ENCODE measurements at regions not wholly inside any gene's neighbourhood (a gene's known extent, or its start where the extent isn't known, plus 50 kb on each side); places are given as distances from the start of the nearest gene placed in this dataset.
"Not testable (repeated sequence)": the region's sequence is repeated elsewhere in the genome, so short reads cannot be mapped to it uniquely, and the experiment has no call there.

DNA sequence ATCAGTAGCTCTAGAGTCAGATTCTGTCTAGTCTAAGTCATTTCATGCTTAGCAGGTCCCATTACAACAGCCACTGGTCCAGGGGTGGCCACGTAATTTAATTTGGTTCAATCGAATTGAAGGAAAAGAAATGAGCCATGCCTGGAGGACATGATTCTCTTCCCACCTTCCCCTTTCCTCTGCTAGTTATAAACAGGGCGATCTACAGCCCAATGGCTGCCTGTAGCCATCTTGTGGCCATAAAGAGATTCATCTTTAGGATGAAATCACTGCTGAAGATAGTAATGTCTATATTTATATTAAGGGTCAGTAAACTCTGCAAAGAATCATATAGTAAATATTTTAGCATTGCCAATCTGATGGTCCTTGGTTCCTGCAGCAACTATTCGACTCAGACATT, 107.4 kb downstream of the SPDYE17 start:
- DNase-seq: not testable (repeated sequence)

DNA sequence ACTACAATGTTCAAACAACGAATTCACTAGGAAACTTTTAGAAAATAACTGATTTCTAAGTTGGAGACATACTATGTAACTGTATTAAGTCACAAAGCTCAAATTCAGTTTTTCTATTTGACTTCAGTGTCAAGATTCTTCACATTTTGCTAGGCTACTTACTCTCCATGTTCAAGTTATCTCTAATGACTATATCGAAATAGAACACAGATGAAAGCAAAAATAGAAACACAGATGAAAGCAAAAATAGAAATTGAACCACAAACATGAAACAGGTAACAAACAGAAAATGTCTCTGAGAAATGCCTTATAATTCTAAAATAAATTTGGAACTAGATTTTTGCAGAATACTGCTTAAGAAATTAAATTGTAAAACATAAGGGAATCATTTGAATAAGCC, 113.5 kb downstream of the SPDYE17 start:
- not testable (repeated sequence) for DNase-seq

DNA sequence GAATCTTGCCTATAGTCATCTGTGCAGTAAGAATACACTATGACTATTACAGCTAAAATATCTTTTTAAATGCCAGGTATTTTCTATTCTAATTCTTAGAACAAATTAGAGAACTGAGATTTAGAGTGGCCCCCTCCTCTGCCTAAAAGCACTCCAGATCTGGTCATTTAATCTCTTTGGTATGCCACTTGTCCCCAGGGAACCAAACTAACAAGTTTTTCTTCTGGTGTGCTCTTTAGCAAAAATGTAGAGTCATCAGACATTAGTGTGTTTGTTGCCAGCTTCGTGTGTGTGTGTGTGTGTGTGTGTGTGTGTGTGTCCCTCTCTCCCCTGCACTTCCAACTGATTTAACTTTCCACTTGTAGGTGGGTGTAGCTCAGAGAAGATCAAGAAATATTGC, 117.8 kb downstream of the SPDYE17 start:
- not testable (repeated sequence) for DNase-seq

DNA sequence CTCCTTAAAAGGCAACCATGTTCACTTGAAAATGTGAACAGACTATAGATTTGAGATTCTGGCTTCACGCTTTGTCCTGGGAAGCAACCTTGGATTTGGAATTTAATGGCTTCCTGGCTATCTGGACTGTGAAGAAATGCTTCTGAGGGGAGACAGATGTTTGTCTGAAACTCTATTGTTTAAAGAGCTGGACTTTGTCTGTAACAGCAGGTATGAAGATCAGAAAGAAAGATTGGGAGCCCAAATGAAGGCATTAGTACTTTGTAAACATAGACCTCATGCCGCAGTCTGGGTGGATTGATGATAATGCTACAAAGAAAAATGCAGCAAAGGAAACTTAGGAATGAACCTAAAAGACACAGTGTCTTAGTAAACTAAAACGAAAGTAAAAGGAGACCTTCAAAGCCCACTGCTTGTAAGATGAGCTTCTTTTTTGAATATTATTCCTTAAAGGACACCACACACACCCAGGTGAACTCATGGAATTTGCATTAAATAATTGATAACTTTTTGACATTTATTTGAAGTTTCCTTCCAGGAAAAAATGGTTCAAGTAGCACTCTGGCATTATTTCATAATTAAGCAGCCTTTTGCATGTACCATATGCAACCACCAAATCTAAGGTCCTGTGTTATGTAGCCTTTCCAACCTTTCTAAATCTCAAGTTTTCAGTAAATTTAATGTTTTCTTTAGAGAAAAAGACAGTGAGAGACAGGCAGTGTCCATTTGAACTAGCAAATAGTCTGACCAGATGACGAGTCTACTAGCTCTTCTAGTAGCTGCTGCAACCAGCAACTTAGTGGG, 119.9 kb downstream of the SPDYE17 start:
- not testable (repeated sequence) for DNase-seq

DNA sequence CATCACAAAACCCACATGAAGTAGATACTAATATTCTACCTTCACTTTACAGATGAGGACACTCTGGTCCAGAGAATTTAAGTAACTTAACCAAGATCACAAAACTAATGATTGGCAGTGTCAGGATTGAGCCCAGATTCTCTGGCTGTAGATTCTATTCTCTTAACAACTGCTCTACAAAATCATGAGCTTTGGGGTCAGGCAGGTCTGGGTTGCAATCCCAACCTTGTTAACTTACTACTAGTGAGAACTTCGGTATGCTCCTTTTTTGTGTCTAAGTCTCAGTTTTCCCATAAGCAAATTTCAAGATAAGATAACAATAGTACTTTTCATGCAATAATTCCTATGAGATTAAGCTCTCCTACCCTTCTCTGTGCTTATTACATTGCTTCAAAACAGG, 127.5 kb downstream of the SPDYE17 start:
- not testable (repeated sequence) for DNase-seq

DNA sequence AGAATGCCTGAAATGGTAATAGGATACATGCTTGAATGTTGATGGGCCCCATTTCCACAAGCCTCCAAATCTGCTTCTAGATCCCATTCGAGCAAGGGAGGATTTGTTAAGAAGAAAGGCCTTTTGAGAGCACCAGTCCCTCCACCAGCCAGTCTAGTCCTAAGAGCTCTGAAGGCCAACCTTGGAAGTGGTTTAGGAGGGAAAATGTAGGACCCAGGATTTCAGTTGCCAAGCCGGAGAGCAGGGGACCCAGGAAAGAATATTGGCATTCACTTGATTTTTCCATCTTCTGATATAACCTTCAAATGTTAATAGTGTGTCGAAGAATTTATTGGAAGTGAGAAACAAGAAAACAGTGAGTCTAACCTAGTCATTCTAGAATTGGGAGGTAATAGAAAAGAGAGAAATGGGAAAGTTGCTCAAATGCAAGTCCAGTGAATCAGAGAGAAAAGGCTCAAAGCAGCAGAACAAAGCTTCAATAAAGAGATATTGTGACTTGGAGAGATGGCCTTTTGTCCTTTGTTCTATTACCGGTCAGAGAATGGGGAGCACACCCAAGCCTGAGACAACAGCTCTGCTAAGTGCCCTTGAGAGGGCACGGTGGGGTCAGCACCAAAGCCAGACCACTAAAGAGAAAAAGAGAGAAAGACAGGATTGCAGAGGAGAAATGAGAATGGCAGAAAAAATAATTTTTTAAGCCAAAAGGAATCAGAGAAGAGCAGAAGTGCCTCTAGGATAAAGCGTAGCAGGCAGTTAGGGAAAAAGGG, 130.0 kb downstream of the SPDYE17 start:
- DNase-seq: not testable (repeated sequence)

DNA sequence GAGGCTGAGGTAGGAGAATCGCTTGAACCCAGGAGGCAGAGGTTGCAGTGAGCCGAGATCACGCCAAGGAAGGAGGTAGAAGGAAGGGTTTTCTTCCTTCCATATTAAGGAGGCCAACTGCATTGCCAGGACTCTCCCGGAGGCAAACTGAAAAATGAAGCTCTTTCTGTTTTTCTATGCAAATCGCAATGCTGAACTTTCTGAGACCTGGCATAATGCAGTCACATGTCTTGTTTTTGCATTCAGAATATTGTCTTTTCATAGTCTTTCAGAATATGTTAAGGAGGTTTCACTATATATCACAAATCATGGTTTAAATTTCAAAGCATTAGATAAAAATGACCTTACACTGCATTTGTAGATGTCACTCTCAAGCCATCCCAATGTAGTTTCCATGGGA, 133.4 kb downstream of the SPDYE17 start:
- not testable (repeated sequence) for DNase-seq

DNA sequence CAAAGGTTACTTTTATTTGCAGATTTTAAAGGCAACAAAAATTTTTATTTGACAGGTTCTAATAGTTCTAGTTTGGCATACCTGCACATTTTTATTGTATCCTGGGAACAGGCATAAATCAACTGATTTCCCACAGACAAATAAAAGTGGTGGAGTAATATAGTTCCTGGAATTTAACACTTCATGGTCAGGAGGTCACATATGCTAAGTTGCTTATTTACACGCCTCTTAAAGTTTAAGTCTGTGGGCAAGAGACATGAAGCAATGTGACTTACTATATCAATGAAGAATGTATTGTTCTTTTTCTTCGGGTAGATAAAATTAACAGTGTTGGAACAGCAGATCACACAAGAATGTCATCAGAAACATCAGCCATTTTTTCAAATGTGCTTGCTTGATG, 135.2 kb downstream of the SPDYE17 start:
- not testable (repeated sequence) for DNase-seq

DNA sequence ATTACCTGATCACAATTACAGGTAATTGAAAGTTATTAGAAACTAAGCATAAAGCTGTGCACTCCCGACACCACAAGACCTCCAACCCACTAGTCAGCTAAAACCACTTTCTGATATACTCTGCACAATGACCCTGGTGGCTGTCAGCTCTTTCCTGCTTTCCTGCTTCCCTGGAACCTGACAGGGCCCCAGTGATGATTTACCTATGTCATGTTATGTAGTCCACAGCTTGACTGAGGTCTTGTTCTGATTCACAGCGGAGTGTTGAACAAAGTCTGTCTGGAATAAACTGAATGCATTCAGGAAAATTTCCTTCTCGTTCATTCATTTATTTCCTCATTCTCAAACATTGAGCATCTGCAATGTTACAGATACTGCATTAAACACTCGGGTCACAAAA, 136.5 kb downstream of the SPDYE17 start:
- not testable (repeated sequence) for DNase-seq

DNA sequence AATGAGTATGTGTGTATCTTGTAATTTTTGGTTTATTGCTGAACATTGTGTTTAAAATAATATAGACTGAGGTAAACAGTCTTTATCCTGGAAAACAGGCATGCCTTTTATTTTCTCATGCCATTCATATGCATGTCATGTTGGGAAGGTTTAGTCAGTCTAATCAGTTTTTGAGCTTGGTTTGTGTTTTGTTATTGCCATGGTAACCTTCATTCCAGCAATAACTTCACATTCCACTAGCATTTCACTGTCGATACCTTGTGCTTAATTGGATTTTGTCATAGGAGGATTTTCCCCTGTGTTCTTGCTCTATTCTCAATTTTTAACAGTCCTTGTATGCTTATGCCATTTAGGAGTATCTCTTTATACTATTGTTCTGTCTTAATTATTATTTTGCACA, 140.4 kb downstream of the SPDYE17 start:
- not testable (repeated sequence) for DNase-seq

DNA sequence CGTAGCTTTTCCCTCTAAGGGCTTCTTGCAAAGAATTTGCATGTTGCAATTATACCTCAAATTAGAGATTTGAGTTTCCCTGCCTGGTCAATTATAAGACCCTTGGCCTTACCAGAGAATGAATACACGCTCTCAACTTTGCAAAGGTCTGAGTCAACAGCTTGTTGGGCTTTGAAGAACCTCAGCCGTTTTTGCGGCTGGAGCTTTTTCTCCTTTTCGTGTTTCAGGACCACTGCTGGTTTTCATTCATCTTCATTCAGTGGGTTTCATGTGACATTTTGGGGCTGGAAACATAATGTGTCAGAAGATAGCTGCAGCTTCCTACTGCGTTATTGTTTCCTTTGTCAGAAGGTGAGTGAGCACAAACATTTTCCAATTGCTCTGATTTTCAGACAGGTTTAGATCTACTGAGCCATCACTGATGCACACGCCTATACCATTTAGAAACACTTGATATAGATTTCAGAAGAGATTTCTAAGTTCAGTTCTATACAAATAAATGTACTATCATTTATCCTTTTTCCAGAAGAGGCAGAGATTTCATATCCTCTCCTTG, 152.3 kb downstream of the SPDYE17 start:
- DNase-seq: not testable (repeated sequence)

DNA sequence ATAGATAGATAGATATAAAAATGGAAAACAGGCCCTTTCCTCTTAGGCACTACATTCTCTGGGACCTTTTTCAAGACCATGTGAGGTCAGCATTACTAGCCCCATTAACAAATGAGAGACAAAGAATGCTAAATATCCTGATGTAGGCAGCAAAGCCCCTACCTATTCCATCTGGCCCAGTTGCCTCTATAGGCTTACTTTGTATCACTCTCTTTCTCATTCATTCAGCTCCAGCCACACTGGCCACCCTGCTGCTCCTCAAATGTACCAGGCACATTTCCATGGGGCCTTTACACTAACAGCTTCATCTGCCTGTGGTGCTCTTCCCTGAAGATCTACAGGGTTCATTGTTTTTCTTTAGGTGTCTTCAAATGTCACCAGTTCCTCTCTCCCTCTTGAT, 156.4 kb downstream of the SPDYE17 start:
- DNase-seq: not testable (repeated sequence)

DNA sequence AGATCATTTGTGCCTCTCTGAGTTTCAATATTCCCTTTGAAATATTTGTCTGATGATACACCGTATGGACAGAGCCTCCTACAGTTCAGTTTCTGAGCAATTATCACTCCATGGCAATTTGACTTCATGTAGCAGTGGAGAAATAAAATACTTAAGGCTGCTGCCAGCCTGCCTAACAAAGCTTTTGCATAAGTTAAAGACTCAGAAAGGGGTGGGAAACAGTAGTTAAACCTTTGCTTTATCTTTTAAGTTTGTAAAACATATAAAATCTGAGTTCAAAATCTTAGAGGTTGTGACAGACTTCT, 161.7 kb downstream of the SPDYE17 start:
- not testable (repeated sequence) for DNase-seq

DNA sequence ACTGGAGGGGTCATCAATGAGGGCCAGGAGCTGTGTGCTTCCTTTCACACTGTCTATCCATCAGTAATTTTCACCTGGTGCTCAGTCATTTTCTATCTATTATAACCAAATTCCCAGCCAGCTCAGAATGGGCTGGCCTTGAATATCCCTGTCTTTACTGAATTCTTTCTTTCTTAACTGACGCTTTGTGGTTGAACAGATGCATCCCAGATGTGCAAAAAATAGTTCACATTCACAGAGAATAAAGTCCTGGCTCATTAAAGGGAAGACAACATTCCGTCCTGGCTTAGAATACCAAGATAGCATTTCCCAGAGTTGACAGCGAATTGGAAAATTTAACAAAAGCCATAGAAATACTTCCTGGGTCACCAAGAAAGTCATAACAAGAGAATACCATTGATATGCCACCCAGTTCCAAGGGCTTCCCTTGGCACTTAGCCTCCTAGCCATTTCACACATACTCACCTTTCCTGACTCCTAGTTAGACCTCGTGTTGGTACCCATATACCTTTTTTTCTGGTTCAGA, 164.7 kb downstream of the SPDYE17 start:
- not testable (repeated sequence) for DNase-seq

DNA sequence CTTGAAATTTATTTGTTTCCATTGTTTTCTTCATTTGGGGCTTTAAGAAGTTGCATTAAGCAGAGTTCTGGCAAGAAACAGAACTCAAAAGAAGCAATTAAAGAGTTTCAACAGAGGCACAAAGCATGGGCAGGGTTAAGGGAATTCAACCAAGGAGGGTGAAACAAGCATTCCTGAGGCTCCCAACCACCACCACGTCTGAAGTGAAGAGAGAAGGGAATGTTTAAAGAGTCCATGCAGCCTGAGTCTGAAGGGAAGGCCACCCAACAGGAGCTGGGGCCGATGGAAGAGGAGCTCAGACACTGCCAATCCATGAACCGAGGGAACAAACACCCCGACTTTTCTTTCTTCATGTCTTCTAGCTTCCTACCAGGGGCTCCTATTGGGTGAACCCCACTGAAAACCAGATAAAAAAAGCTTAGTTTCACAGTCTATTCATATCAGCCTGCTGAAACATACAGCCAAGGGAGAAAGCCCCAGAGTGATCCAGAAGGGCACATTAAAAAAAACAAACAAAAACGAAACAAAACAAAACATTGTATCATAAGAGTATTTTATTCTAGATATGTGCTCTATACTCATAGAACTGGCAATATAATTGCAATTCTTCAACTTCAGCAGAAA, 168.9 kb downstream of the SPDYE17 start:
- DNase-seq: not testable (repeated sequence)

DNA sequence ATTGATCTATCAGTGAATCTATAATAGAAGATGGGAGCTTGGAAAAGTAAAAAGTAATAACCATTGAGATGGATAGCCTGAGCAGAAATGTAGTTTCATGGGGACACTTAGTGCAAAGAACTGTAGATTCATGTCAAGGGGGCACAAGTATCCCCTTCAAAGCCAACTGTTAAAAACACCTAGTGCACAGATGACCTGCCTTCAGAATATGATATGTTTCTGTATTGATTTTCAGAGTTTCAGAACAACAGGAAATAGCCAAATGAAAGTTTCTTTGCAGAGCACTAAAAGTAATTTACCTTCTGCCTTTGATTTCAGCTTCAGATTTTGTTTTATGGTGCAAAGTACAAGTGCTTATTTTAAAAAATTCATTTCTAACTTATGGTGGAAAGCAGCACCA, 169.9 kb downstream of the SPDYE17 start:
- DNase-seq: not testable (repeated sequence)

DNA sequence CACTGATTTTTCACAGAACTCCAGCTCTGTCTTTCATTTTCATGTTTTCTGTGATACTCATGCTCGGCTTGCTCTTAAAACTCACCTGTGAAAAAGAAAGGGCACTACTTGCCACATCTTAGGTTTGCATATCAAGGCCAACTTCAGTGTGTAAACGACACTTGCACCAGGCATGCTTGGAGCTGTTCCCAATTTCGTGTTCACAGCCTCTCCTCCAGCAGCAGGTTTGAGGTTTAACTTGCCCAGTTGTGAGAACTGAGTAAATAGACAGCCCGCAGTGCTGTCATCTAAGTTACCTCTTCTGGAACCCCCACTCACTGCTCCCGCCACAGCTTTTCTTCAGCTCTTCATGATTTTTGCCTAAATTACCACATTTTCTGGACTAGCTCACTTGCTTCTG, 172.2 kb downstream of the SPDYE17 start:
- not testable (repeated sequence) for DNase-seq

DNA sequence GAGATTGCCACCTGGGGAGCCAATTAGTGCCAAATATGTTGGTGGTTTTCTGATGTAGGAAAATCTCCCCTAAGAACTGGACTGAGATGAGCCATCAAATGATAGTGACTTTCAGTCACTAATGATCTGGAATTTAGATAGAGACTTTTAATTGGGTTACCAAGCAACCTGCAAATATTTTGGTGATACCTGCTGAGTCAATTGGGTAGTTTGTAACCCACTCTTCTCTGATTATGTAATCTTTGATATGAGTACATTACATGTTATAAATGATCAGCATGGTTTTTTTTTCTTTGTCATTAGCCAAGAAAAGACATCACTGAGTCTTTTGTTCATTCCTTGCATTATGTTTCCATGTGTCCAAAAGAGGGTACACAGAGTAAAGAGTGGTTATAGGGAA, 177.5 kb downstream of the SPDYE17 start:
- DNase-seq: peak in 1 of 2 experiments; percentile 37

DNA sequence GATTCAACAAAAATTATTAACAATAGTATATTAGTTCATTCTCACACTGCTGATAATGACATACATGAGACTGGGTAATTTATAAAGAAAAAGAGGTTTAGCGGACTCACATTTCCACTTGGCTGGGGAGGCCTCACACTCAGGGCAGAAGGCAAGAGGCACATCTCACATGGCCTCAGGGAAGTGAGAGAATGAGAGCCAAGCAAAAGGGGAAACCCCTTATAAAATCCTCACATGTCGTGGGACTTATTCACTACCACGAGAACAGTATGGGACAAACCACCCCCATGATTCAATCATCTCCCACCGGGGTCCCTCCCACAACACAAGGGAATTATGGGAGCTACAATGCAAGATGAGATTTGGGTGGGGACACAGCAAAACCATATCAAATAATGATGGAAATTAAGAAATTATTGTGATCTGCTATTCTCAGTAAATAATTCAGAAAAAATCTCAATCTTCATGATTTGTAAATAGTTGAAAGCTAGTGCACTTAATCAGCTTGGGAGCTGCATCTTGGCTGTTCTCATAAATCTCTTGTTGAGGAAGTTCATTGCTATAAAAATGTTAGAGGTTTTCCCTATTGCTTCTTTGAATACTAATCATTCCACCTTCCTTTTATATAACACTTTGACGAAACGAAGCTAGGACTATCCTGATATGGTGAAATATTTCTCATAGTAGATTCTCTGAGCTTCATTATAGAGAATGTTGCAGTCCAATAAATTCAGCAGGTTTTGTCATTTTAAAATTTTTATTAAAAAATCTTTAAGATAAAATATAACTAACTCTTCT, 179.2 kb downstream of the SPDYE17 start:
- not testable (repeated sequence) for DNase-seq

DNA sequence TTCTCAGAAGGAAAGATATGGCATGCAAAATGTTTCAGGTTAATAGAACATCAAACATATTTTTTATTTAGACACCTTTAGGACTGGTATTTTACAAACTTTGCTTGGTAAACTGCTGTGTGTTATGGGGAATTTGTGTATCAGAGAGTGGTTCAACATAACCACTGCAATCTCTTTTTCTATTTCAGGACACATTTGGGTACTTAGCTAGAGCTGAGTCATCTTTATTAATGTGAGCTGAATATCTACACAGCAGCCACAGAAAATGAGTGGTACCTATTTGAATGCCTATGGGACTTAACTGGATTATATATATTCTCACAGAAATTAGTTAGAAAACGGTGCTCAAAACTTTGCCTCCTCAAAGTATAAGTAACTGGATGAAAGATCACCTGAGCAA, 179.8 kb downstream of the SPDYE17 start:
- not testable (repeated sequence) for DNase-seq

DNA sequence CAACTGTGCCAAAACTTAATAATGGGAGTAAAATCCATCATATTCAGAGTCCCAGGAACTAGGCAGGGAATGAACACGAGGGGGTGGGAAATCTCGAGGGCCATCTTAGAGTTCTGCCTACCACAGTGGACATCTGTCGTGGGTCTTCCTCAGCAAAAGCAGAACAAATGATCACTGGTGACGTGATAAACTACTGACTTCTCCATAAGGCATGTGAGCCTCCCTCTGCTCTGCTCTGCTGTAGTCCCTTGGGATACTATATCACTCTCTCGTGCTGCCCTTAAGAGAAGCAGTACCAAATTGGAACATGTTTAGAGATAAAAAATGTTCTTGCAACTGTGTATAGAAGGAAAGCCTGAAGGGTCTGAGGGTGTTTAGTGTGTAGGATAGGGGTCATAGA, 180.5 kb downstream of the SPDYE17 start:
- DNase-seq: not testable (repeated sequence)

DNA sequence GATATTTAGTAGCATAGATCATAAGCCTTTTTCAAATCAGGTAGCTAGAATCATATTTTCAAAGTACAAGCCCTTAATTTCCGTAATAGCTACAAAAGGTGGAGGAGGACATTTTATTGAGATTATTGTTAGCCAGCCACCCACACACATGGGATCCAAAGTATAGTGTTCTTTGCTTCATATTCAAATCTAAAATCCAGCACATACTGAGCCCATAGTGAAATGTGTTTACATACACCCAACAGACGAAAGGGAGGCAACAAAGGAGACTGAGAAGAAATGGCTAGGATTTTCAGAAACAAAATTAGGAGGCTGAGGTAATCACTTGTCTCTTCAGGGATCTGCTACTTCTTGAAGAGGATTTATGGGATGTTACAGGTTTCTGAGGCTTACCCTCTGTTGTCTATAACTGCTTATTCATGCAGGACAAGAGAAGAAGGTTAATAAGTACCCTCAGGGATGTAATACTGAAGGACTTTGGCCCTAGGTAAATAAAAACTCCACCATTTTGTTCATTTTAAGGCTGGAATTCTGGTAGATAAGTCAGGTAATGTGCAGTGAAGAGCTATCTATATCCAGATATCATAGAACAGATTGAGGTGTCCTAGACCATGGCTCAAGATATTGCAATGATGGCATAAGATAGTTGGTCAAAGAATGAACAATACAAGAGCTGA, 182.1 kb downstream of the SPDYE17 start:
- not testable (repeated sequence) for DNase-seq

Data from NCI-H1930 (cell line).